DND-41 (cell line): ENCODE measurements at regions not wholly inside any gene's neighbourhood (a gene's known extent, or its start where the extent isn't known, plus 50 kb on each side); places are given as distances from the start of the nearest gene placed in this dataset.

Experiments used
- ATAC-seq: fragments of 200-7000 bp; cut with Tn5 transposase; 3 replicates; pipeline ENCODE4 v1.9.1; 2021; ENCODE audit warnings: low read depth; ENCODE audit not compliant: insufficient read depth
- DNase-seq: peaks from one replicate; pipeline ENCODE4 v3.0.0-alpha.2; 2020
- H2AFZ ChIP-seq: 2 replicates; pipeline ENCODE4 v1.6.0; 2012; ENCODE audit warnings: low read depth, low read length
- H3K27ac ChIP-seq: 2 replicates; pipeline ENCODE4 v1.5.1; 2012; ENCODE audit warnings: low read length, inconsistent platforms
- H3K27me3 ChIP-seq: fragments of 200-600 bp; sonication (generic); 2 replicates; pipeline ENCODE4 v1.6.0; 2012; ENCODE audit warnings: low read length, mild to moderate bottlenecking, inconsistent platforms; ENCODE audit not compliant: insufficient read depth, poor library complexity
- H3K36me3 ChIP-seq: 2 replicates; pipeline ENCODE4 v1.5.1; 2012; ENCODE audit warnings: low read length, inconsistent platforms; ENCODE audit not compliant: insufficient read depth
- H3K4me1 ChIP-seq: 2 replicates; pipeline ENCODE4 v1.5.1; 2012; ENCODE audit warnings: mild to moderate bottlenecking, low read length; ENCODE audit not compliant: insufficient read depth
- H3K4me2 ChIP-seq: 2 replicates; pipeline ENCODE4 v1.6.0; 2012; ENCODE audit warnings: mild to moderate bottlenecking, moderate library complexity, low read length, inconsistent platforms; ENCODE audit not compliant: insufficient read depth
- H3K4me3 ChIP-seq, 2 experiments: fragments of 200-600 bp in 1 of 2; shearing (Covaris generic) in 1 of 2; 2 replicates each; pipeline ENCODE4 v1.5.1; 2012 to 2016; ENCODE audit warnings: inconsistent platforms in 2 of 2, low read length in 2 of 2, mild to moderate bottlenecking in 2 of 2, low read depth in 1 of 2, moderate library complexity in 1 of 2
- H3K79me2 ChIP-seq: 2 replicates; pipeline ENCODE4 v1.6.0; 2012; ENCODE audit warnings: low read length, inconsistent platforms; ENCODE audit not compliant: insufficient read depth
- H3K9ac ChIP-seq: 2 replicates; pipeline ENCODE4 v1.6.0; 2012; ENCODE audit warnings: low read depth, mild to moderate bottlenecking, inconsistent platforms, low read length, moderate library complexity
- H3K9me3 ChIP-seq: 2 replicates; pipeline ENCODE4 v1.5.1; 2012; ENCODE audit warnings: low read length, moderate library complexity, mild to moderate bottlenecking, inconsistent platforms; ENCODE audit not compliant: insufficient read depth, severe bottlenecking
- H4K20me1 ChIP-seq: 2 replicates; pipeline ENCODE4 v1.6.0; 2012; ENCODE audit warnings: low read length; ENCODE audit not compliant: insufficient read depth
- CTCF ChIP-seq: IDR thresholded peaks from 2 replicates; pipeline ENCODE4 v1.5.1; 2012; ENCODE audit warnings: borderline replicate concordance, low read length, moderate library complexity, mild to moderate bottlenecking; ENCODE audit not compliant: poor library complexity, severe bottlenecking; ENCODE audit errors: extremely low read depth
- EZH2 ChIP-seq: IDR thresholded peaks from 3 replicates; pipeline ENCODE4 v1.6.1; 2012; ENCODE audit warnings: borderline replicate concordance, low read depth, mild to moderate bottlenecking, moderate library complexity, low read length, inconsistent platforms; ENCODE audit not compliant: severe bottlenecking

GRCh38 chr19:29119590-29119989 lies 93.4 kb downstream of the UQCRFS1 start:
- H3K27me3 ChIP-seq = no peaks in the 10 kb centered on the region
- ATAC-seq (no peak), DNase-seq (no peak)
- H3K27ac ChIP-seq = no peak overlapping the region
- H3K79me2 ChIP-seq = no peaks in the 10 kb centered on the region
- no peaks in the 10 kb centered on the region for H4K20me1 ChIP-seq
- no peak overlapping the region for H2AFZ ChIP-seq
- H3K9me3 ChIP-seq = no peaks in the 10 kb centered on the region
- TF ChIP-seq EZH2 (no peak), CTCF (peak; percentile 22)
- no peak overlapping the region for H3K9ac ChIP-seq
- no peak overlapping the region for H3K4me2 ChIP-seq
- no peaks in the 10 kb centered on the region for H3K36me3 ChIP-seq
- H3K4me3 ChIP-seq = no peak overlapping the region
- no peaks in the 10 kb centered on the region for H3K4me1 ChIP-seq

- no peak overlapping the region for H3K4me3 ChIP-seq
- TF ChIP-seq EZH2 = no peak
- TF ChIP-seq CTCF = no peak
- ATAC-seq (no peak), DNase-seq (no peak)
- H4K20me1 ChIP-seq = no peaks in the 10 kb centered on the region
- H3K4me1 ChIP-seq = no peaks in the 10 kb centered on the region
- H3K4me2 ChIP-seq = no peak overlapping the region
- H3K27ac ChIP-seq = no peak overlapping the region
- no peak overlapping the region for H3K9ac ChIP-seq
- no peaks in the 10 kb centered on the region for H3K36me3 ChIP-seq
- no peaks in the 10 kb centered on the region for H3K9me3 ChIP-seq
- H2AFZ ChIP-seq = no peak overlapping the region
- H3K27me3 ChIP-seq = no peaks in the 10 kb centered on the region
- H3K79me2 ChIP-seq = no peaks in the 10 kb centered on the region
Observed at GRCh38 chr19:29118389-29118788, 94.6 kb downstream of the UQCRFS1 start.

- ATAC-seq = no peak
- TF ChIP-seq EZH2 = no peak
- no peak for TF ChIP-seq CTCF
- H3K79me2 ChIP-seq = no peaks in the 10 kb centered on the region
Observed at GRCh38 chr19:29117926-29118325, 95.0 kb downstream of the UQCRFS1 start.

GRCh38 chr19:29115181-29115580 lies 97.8 kb downstream of the UQCRFS1 start:
- no peak overlapping the region for H2AFZ ChIP-seq
- DNase-seq (no peak), ATAC-seq (no peak)
- no peak overlapping the region for H3K4me2 ChIP-seq
- no peaks in the 10 kb centered on the region for H3K79me2 ChIP-seq
- H3K27me3 ChIP-seq = no peaks in the 10 kb centered on the region
- H4K20me1 ChIP-seq = no peaks in the 10 kb centered on the region
- no peak overlapping the region for H3K9ac ChIP-seq
- H3K36me3 ChIP-seq = no peaks in the 10 kb centered on the region
- H3K9me3 ChIP-seq = no peaks in the 10 kb centered on the region
- no peak for TF ChIP-seq CTCF
- no peak for TF ChIP-seq EZH2
- H3K4me3 ChIP-seq = no peak overlapping the region
- no peak overlapping the region for H3K27ac ChIP-seq
- H3K4me1 ChIP-seq = no peaks in the 10 kb centered on the region

More at GRCh38 chr19:29117926-29118325, 95.0 kb downstream of the UQCRFS1 start:
- Histone ChIP-seq H3K27ac (no peak overlapping the region), H4K20me1 (no peaks in the 10 kb centered on the region), H3K27me3 (no peaks in the 10 kb centered on the region), H3K4me1 (no peaks in the 10 kb centered on the region), H3K4me3 (no peak overlapping the region), H3K36me3 (no peaks in the 10 kb centered on the region), H3K9ac (no peak overlapping the region), H2AFZ (no peak overlapping the region), H3K9me3 (no peaks in the 10 kb centered on the region), H3K4me2 (no peak overlapping the region)
- no peak for DNase-seq
